GM23338 (cell line): ENCODE measurements at regions not wholly inside any gene's neighbourhood (a gene's known extent, or its start where the extent isn't known, plus 50 kb on each side); places are given as distances from the start of the nearest gene placed in this dataset.

Experiments used
- ATAC-seq: fragments of 200-7000 bp; cut with Tn5 transposase; 3 replicates; pipeline ENCODE4 v1.9.1; 2020
- DNase-seq: peaks from one replicate; pipeline ENCODE4 v3.0.0-alpha.2; 2015; ENCODE audit warnings: low spot score
- H2AFZ ChIP-seq: fragments of 200-600 bp; sonication (generic); 2 replicates; pipeline ENCODE4 v1.8.0; 2016; ENCODE audit warnings: antibody characterized with exemption, mild to moderate bottlenecking, moderate library complexity
- H3F3A ChIP-seq: fragments of 200-600 bp; sonication (generic); replicated peaks from 2 replicates; pipeline ENCODE4 v1.8.0; 2017; ENCODE audit warnings: antibody characterized with exemption, mixed run types, low read depth
- H3K27ac ChIP-seq: fragments of 200-600 bp; sonication (generic); 2 replicates; pipeline ENCODE4 v1.6.1; 2016; ENCODE audit warnings: low read depth
- H3K27me3 ChIP-seq: fragments of 200-600 bp; sonication (generic); 2 replicates; pipeline ENCODE4 v1.8.0; 2016; ENCODE audit warnings: mild to moderate bottlenecking, mixed run types, moderate library complexity; ENCODE audit not compliant: insufficient read depth
- H3K36me3 ChIP-seq: fragments of 200-600 bp; sonication (generic); 2 replicates; pipeline ENCODE4 v1.8.0; 2016; ENCODE audit warnings: mild to moderate bottlenecking; ENCODE audit not compliant: insufficient read depth
- H3K4me1 ChIP-seq: fragments of 200-600 bp; sonication (generic); 2 replicates; pipeline ENCODE4 v1.8.0; 2016; ENCODE audit warnings: mild to moderate bottlenecking, moderate library complexity; ENCODE audit not compliant: insufficient read depth
- H3K4me2 ChIP-seq: fragments of 200-600 bp; sonication (generic); 2 replicates; pipeline ENCODE4 v1.7.1; 2017; ENCODE audit warnings: mixed run types
- H3K4me3 ChIP-seq: fragments of 200-600 bp; sonication (generic); 2 replicates; pipeline ENCODE4 v1.6.1; 2016; ENCODE audit warnings: mixed run types
- H3K79me2 ChIP-seq: fragments of 200-600 bp; sonication (generic); replicated peaks from 2 replicates; pipeline ENCODE4 v1.8.0; 2017; ENCODE audit warnings: mild to moderate bottlenecking; ENCODE audit not compliant: insufficient read depth
- H3K9me2 ChIP-seq: fragments of 200-600 bp; sonication (generic); 2 replicates; pipeline ENCODE4 v1.8.0; 2017; ENCODE audit not compliant: insufficient read depth
- H4K20me1 ChIP-seq: fragments of 200-600 bp; sonication (generic); replicated peaks from 2 replicates; pipeline ENCODE4 v1.8.0; 2017; ENCODE audit warnings: mild to moderate bottlenecking; ENCODE audit not compliant: insufficient read depth
- H3K27ac Mint-ChIP-seq: 2 replicates; pipeline ENCODE4 v1.8.0; 2020; ENCODE audit warnings: inconsistent platforms, mild to moderate bottlenecking, moderate library complexity, mixed read lengths
- H3K27me3 Mint-ChIP-seq: 3 replicates; pipeline ENCODE4 v1.8.0; 2022; ENCODE audit warnings: low read depth, mild to moderate bottlenecking, moderate library complexity, mixed read lengths, inconsistent platforms; ENCODE audit not compliant: insufficient read depth, poor library complexity
- H3K36me3 Mint-ChIP-seq: 3 replicates; pipeline ENCODE4 v1.8.0; 2021; ENCODE audit warnings: low read depth, mild to moderate bottlenecking, inconsistent platforms, moderate library complexity, mixed read lengths
- H3K4me1 Mint-ChIP-seq: 3 replicates; pipeline ENCODE4 v1.8.0; 2020; ENCODE audit warnings: mild to moderate bottlenecking, inconsistent platforms, mixed read lengths
- H3K4me3 Mint-ChIP-seq: 3 replicates; pipeline ENCODE4 v1.8.0; 2021; ENCODE audit warnings: moderate library complexity, mild to moderate bottlenecking, inconsistent platforms, mixed read lengths
- H3K9me3 Mint-ChIP-seq: 3 replicates; pipeline ENCODE4 v1.8.0; 2020; ENCODE audit warnings: moderate library complexity, mild to moderate bottlenecking, inconsistent platforms, mixed read lengths
- CREB1 ChIP-seq: fragments of 250-450 bp; sonication (Bioruptor Pico); IDR thresholded peaks from 2 replicates; pipeline ENCODE4 v1.5.0; 2020; ENCODE audit warnings: low read depth, mild to moderate bottlenecking, moderate library complexity
- CTCF ChIP-seq, 2 experiments: fragments of 200-600 bp in 1 of 2; sonication (generic) in 1 of 2; conservative IDR thresholded peaks; 2 replicates each; pipeline versions ENCODE4 v1.5.1 to v1.6.1; 2016 to 2017; ENCODE audit warnings: antibody characterized with exemption in 2 of 2, low read depth in 2 of 2, mild to moderate bottlenecking in 2 of 2, moderate library complexity in 1 of 2
- EZH2 ChIP-seq: fragments of 200-600 bp; sonication (generic); IDR thresholded peaks from one replicate; pipeline ENCODE4 v1.8.0; 2017; ENCODE audit warnings: antibody characterized with exemption, mild to moderate bottlenecking, low read depth; ENCODE audit not compliant: unreplicated experiment
- JUNB ChIP-seq: IDR thresholded peaks from one replicate; pipeline ENCODE4 v1.6.1; 2016; ENCODE audit warnings: antibody characterized with exemption; ENCODE audit not compliant: unreplicated experiment
- NANOG ChIP-seq: IDR thresholded peaks from 2 replicates; pipeline ENCODE4 v1.6.1; 2016; ENCODE audit warnings: antibody characterized with exemption, borderline replicate concordance
- ZNF114 ChIP-seq: fragments of 250-450 bp; sonication (Bioruptor Pico); IDR thresholded peaks from 2 replicates; pipeline ENCODE4 v1.5.0; 2020; ENCODE audit warnings: mild to moderate bottlenecking, moderate library complexity
- ZNF331 ChIP-seq: fragments of 250-450 bp; sonication (Bioruptor Pico); IDR thresholded peaks from 2 replicates; pipeline ENCODE4 v1.5.0; 2020; ENCODE audit warnings: low read depth, mild to moderate bottlenecking, moderate library complexity
- TF ChIP-seq, protein P1 (sequence below): IDR thresholded peaks from one replicate; pipeline ENCODE4 v1.6.1; 2018; ENCODE audit warnings: antibody characterized with exemption; ENCODE audit not compliant: unreplicated experiment
- TF ChIP-seq, protein P2 (sequence below): fragments of 250-450 bp; sonication (Bioruptor Pico); IDR thresholded peaks from 2 replicates; pipeline ENCODE4 v1.5.0; 2020; ENCODE audit warnings: mild to moderate bottlenecking, moderate library complexity

DNA sequence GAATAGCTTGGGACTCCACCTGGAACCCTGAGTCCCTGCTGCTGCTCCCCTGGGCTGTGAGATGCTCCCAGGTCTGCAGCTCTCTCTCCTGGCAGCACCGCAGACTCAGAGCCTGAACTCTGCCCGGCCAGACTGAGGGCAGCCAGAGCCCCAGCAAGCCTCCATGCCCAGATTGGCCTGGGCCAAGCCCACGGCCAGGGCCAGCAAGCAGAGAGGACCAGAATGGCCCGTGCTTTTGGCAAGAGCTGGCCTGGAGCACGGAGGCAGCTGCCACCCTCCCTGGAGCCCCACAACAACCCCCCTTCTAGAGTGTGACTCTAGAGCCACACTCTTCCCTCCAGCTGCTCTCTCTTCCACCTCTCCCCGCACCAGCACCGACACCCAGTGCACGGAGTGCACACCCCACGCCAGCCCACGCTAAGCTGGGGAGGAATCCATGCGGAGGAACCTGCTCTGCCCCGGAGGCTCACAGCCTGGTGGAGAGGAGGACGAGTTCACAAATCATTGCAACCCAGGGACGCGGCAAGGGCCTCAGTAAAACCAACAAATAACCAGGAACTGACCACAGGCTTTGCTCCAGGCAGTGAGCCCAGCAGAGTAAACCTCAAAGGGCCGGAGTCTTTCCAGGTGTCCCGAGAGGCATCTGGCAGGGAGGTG, 110.3 kb downstream of the HMX1 start (continued):
- TF ChIP-seq CTCF (conservative IDR thresholded peaks at IDR 0.05; ENCODE audit: low read depth in 2 of 2) (no peak), NANOG (no peak)

- no peak overlapping the region for H3K27ac ChIP-seq
- Mint-ChIP-seq H3K27me3 (peaks cover 7% of the 10 kb centered on the region), H3K4me3 (no peak overlapping the region), H3K36me3 (no peaks in the 10 kb centered on the region), H3K27ac (no peak overlapping the region), H3K9me3 (no peaks in the 10 kb centered on the region), H3K4me1 (0 out of 3 replicates have a peak, but pooled peaks cover 2% of the 10 kb centered on the region)
- no peaks in the 10 kb centered on the region for H3F3A ChIP-seq
- H3K4me1 ChIP-seq = no peaks in the 10 kb centered on the region
- H3K36me3 ChIP-seq = no peaks in the 10 kb centered on the region
- no peaks in the 10 kb centered on the region for H3K27me3 ChIP-seq
- DNase-seq (no peak), ATAC-seq (no peak)
- no peak overlapping the region for H2AFZ ChIP-seq
- H3K4me2 ChIP-seq = no peak overlapping the region
- H3K9me2 ChIP-seq = no peaks in the 10 kb centered on the region
- H3K79me2 ChIP-seq = no peaks in the 10 kb centered on the region
- no peak overlapping the region for H3K4me3 ChIP-seq
- H4K20me1 ChIP-seq = no peaks in the 10 kb centered on the region
- TF ChIP-seq ZNF114 (CRISPR knock-in tag) = no peak
- TF ChIP-seq, protein P1, sequence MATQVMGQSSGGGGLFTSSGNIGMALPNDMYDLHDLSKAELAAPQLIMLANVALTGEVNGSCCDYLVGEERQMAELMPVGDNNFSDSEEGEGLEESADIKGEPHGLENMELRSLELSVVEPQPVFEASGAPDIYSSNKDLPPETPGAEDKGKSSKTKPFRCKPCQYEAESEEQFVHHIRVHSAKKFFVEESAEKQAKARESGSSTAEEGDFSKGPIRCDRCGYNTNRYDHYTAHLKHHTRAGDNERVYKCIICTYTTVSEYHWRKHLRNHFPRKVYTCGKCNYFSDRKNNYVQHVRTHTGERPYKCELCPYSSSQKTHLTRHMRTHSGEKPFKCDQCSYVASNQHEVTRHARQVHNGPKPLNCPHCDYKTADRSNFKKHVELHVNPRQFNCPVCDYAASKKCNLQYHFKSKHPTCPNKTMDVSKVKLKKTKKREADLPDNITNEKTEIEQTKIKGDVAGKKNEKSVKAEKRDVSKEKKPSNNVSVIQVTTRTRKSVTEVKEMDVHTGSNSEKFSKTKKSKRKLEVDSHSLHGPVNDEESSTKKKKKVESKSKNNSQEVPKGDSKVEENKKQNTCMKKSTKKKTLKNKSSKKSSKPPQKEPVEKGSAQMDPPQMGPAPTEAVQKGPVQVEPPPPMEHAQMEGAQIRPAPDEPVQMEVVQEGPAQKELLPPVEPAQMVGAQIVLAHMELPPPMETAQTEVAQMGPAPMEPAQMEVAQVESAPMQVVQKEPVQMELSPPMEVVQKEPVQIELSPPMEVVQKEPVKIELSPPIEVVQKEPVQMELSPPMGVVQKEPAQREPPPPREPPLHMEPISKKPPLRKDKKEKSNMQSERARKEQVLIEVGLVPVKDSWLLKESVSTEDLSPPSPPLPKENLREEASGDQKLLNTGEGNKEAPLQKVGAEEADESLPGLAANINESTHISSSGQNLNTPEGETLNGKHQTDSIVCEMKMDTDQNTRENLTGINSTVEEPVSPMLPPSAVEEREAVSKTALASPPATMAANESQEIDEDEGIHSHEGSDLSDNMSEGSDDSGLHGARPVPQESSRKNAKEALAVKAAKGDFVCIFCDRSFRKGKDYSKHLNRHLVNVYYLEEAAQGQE = no peak
- no peak for TF ChIP-seq CTCF (conservative IDR thresholded peaks at IDR 0.05; ENCODE audit: low read depth in 2 of 2)
- no peak for TF ChIP-seq JUNB
- TF ChIP-seq ZNF331 (CRISPR knock-in tag) = no peak
- TF ChIP-seq, protein P2, sequence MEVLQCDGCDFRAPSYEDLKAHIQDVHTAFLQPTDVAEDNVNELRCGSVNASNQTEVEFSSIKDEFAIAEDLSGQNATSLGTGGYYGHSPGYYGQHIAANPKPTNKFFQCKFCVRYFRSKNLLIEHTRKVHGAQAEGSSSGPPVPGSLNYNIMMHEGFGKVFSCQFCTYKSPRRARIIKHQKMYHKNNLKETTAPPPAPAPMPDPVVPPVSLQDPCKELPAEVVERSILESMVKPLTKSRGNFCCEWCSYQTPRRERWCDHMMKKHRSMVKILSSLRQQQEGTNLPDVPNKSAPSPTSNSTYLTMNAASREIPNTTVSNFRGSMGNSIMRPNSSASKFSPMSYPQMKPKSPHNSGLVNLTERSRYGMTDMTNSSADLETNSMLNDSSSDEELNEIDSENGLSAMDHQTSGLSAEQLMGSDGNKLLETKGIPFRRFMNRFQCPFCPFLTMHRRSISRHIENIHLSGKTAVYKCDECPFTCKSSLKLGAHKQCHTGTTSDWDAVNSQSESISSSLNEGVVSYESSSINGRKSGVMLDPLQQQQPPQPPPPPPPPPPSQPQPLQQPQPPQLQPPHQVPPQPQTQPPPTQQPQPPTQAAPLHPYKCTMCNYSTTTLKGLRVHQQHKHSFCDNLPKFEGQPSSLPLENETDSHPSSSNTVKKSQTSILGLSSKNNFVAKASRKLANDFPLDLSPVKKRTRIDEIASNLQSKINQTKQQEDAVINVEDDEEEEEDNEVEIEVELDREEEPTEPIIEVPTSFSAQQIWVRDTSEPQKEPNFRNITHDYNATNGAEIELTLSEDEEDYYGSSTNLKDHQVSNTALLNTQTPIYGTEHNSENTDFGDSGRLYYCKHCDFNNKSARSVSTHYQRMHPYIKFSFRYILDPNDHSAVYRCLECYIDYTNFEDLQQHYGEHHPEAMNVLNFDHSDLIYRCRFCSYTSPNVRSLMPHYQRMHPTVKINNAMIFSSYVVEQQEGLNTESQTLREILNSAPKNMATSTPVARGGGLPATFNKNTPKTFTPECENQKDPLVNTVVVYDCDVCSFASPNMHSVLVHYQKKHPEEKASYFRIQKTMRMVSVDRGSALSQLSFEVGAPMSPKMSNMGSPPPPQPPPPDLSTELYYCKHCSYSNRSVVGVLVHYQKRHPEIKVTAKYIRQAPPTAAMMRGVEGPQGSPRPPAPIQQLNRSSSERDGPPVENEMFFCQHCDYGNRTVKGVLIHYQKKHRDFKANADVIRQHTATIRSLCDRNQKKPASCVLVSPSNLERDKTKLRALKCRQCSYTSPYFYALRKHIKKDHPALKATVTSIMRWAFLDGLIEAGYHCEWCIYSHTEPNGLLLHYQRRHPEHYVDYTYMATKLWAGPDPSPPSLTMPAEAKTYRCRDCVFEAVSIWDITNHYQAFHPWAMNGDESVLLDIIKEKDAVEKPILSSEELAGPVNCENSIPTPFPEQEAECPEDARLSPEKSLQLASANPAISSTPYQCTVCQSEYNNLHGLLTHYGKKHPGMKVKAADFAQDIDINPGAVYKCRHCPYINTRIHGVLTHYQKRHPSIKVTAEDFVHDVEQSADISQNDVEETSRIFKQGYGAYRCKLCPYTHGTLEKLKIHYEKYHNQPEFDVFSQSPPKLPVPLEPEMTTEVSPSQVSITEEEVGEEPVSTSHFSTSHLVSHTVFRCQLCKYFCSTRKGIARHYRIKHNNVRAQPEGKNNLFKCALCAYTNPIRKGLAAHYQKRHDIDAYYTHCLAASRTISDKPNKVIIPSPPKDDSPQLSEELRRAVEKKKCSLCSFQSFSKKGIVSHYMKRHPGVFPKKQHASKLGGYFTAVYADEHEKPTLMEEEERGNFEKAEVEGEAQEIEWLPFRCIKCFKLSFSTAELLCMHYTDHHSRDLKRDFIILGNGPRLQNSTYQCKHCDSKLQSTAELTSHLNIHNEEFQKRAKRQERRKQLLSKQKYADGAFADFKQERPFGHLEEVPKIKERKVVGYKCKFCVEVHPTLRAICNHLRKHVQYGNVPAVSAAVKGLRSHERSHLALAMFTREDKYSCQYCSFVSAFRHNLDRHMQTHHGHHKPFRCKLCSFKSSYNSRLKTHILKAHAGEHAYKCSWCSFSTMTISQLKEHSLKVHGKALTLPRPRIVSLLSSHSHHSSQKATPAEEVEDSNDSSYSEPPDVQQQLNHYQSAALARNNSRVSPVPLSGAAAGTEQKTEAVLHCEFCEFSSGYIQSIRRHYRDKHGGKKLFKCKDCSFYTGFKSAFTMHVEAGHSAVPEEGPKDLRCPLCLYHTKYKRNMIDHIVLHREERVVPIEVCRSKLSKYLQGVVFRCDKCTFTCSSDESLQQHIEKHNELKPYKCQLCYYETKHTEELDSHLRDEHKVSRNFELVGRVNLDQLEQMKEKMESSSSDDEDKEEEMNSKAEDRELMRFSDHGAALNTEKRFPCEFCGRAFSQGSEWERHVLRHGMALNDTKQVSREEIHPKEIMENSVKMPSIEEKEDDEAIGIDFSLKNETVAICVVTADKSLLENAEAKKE (CRISPR knock-in tag) = no peak
- no peak for TF ChIP-seq NANOG
- TF ChIP-seq CREB1 (CRISPR knock-in tag) = no peak
- no peak for TF ChIP-seq EZH2
Measured at GRCh38 chr4:8760561-8760960, 111.1 kb downstream of the HMX1 start.
